ENCODE measurements at regions not wholly inside any gene's neighbourhood (a gene's known extent, or its start where the extent isn't known, plus 50 kb on each side); places are given as distances from the start of the nearest gene placed in this dataset.
A peak's percentile ranks its signal among the peaks of the same experiment; 100 is the strongest.
"Not testable (repeated sequence)": the region's sequence is repeated elsewhere in the genome, so short reads cannot be mapped to it uniquely, and the experiment has no call there.

GRCh38 chr16:26721957-26722356 is 344.8 kb upstream of the C16orf82 start:
- DNase-seq (ENCODE audit: low spot score): not testable (repeated sequence)

- DNase-seq (ENCODE audit: low spot score): no peak
Measured at GRCh38 chr16:26724189-26724588, 342.5 kb upstream of the C16orf82 start.

DNA sequence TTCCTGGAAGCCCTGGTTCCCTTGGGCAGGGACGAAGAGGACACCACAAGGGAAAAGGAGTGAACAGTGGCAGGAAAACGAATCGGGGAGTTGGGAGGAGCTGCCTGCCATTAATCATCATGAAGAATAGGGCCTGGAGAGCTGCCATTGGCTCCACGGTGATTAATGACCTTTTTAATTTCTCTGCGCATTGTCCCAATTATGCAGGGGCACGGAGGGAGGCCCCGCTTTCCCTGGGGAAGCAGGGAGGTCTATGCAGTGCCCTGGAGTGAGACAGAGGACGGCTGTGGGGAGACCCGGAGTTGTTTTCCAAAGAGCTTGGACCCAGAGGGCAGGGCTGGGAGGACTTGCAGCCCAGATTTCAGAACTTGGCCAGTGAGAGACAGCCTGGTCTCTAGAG is 338.9 kb upstream of the C16orf82 start:
- DNase-seq (ENCODE audit: low spot score): no peak

- DNase-seq (ENCODE audit: low spot score): no peak
Measured at GRCh38 chr16:26729951-26730541, 336.7 kb upstream of the C16orf82 start.

- DNase-seq (ENCODE audit: low spot score): no peak
Measured at GRCh38 chr16:26731729-26732128, 335.0 kb upstream of the C16orf82 start.

- DNase-seq (ENCODE audit: low spot score): no peak
Measured at GRCh38 chr16:26733710-26734109, 333.0 kb upstream of the C16orf82 start.

- DNase-seq (ENCODE audit: low spot score): no peak
Measured at GRCh38 chr16:26735521-26735920, 331.2 kb upstream of the C16orf82 start.

DNA sequence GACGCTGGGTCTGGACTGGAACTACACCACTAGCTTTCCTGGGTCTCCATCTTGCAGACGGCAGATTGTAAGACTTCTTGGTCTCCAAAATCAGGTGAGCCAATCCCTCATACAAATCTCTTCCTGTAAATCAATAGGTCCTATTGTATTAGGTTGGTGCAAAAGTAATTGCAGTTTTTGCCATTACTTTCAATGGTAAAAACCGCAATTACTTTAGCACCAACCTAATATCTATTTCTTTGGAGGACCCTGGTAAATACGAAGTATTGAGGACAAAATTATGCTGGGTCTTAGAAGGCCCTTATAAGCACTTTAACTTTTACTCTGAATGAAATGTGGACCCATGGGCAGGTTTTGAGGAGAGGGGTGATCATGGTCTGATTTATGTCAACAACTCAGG is 330.6 kb upstream of the C16orf82 start:
- DNase-seq (ENCODE audit: low spot score): no peak

DNA sequence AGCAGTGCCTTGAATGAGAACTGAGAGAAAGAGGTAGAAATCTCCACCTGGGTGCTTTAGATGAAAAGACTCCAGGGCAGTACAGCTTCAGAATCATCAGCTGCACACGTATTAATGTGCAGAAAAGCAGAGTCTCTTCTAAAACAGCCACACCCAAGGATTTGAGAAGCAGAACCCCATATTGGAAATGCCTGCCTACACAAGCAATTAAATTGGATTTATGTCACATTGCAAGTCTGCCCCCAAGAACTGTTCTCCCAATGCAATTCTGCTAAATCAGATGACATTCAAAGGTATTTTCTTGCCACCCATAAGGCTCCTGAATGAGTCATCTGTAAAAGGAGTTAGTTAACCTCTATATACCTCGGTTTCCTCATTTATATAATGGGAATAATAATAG is 326.0 kb upstream of the C16orf82 start:
- DNase-seq (ENCODE audit: low spot score): no peak

- DNase-seq (ENCODE audit: low spot score): no peak
Measured at GRCh38 chr16:26742040-26742439, 324.7 kb upstream of the C16orf82 start.

GRCh38 chr16:26744430-26744829 is 322.3 kb upstream of the C16orf82 start:
- DNase-seq (ENCODE audit: low spot score): no peak

GRCh38 chr16:26747760-26748159 is 319.0 kb upstream of the C16orf82 start:
- no peak for DNase-seq (ENCODE audit: low spot score)

- DNase-seq (ENCODE audit: low spot score): no peak
Measured at GRCh38 chr16:26749072-26749471, 317.7 kb upstream of the C16orf82 start.

DNA sequence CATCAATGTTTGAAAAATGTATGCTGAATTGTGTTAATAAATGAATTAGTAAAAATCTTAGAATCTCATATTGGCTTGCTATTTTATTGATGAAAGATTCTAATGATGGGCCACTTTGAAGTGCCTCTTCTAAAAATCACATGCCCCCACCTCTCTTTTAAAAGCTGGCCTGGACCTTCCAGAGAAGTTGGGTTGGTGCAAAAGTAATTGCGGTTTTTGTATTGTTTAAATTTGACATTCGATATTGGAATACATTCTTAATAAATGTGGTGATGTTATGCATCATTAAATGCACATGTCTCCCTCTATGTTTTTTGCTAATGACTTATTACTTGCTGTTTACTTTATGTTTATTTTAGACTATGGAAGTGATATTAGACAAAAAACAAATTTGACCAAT is 314.6 kb upstream of the C16orf82 start:
- DNase-seq (ENCODE audit: low spot score): no peak

DNA sequence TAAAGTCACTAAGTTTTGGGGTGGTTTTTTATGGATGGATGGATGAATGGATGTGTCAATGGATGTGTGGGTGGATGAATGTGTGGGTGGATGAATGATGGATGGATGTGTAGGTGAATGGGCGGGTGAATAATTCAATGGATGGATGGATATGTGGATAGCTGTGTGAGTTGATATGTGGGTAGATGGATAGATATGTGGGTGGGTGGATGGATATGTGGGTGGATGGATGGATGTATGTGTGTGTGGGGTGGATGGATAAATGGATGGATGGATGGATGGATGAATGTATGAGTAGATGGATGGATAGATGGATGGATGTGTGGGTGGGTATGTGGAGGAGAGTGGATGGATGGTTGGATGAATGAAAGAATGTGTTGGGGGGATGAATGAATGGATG is 310.1 kb upstream of the C16orf82 start:
- DNase-seq (ENCODE audit: low spot score): no peak

GRCh38 chr16:26762594-26762993 is 304.1 kb upstream of the C16orf82 start:
- DNase-seq (ENCODE audit: low spot score): no peak

DNA sequence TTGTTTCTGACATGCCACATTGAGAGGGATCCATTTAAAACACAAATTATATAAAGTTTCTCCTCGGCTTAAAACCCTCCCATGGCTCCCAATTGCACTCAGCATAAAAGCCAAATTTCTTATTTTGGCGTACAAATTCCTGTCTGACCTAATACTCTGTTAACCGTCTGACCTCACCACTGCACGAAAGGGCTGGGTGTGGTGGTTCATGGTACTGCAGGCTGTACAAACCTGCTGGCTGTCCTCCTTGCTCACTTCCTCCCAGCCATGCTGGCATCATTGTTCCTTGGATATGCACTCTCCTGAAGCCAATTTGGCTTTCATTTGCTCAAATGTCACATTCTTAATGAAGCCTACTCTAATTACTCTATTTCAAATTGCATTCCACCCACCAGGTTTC is 301.6 kb upstream of the C16orf82 start:
- DNase-seq (ENCODE audit: low spot score): no peak

- no peak for DNase-seq (ENCODE audit: low spot score)
Measured at GRCh38 chr16:26768385-26769010, 298.2 kb upstream of the C16orf82 start.

GRCh38 chr16:26770547-26770946 is 296.2 kb upstream of the C16orf82 start:
- DNase-seq (ENCODE audit: low spot score): no peak

DNA sequence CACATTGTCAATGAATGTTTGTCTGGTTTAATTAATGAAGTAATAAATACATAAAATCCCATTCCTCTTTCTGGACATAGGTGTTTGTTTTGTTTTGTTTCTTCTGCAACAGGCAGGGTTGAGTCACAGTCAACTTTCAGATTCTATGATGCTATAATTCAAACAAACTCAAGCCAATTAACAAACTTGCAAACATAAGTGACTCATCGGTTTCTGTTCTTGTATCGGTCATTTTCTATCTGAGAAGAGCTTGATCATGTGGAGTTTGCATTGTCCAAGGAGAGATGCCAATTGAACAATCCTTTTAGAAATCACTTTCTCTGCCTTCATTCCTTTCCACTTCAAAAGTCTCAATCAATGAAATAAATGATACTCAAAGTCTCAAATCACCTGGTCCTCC is 294.2 kb upstream of the C16orf82 start:
- peak; percentile 59 for DNase-seq (ENCODE audit: low spot score)

DNA sequence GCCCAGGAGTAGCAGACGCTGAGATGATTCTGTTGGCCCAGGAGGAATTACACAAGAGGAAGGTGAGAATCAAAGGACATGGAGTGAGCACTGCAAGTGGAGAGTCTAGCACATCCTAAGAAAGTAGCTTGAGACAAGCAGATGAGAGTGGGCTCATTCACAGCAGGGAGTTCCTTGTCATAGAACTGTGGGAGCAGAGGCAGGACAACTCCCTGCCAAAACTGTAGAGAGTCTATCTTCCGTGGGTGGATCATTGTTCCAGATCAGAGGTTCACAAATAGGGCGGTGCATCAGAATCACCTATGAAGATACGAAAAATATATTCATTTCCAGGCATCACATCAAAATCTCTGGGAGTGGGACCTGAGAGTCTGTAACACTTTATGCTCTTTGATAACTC is 288.9 kb upstream of the C16orf82 start:
- no peak for DNase-seq (ENCODE audit: low spot score)

- DNase-seq (ENCODE audit: low spot score): no peak
Measured at GRCh38 chr16:26787924-26788323, 278.8 kb upstream of the C16orf82 start.

GRCh38 chr16:26791169-26791568 is 275.6 kb upstream of the C16orf82 start:
- no peak for DNase-seq (ENCODE audit: low spot score)

- DNase-seq (ENCODE audit: low spot score): peak; percentile 28
Measured at GRCh38 chr16:26795184-26795583, 271.5 kb upstream of the C16orf82 start.
